Amniotic epithelial cell (primary cell): ENCODE measurements at regions not wholly inside any gene's neighbourhood (a gene's known extent, or its start where the extent isn't known, plus 50 kb on each side); places are given as distances from the start of the nearest gene placed in this dataset.
A peak's percentile ranks its signal among the peaks of the same experiment; 100 is the strongest.

Source experiments
- DNase-seq: peaks from one replicate; pipeline ENCODE4 v3.0.0-alpha.2; 2010; ENCODE audit warnings: low read depth

- DNase-seq = no peak
Observed at GRCh38 chr6:106918115-106918514, 56.4 kb downstream of the CD24 start.

- DNase-seq = no peak
Observed at GRCh38 chr6:106916891-106917290, 57.6 kb downstream of the CD24 start.

- no peak for DNase-seq
Observed at GRCh38 chr6:106913676-106914280, 60.8 kb downstream of the CD24 start.

- no peak for DNase-seq
Observed at GRCh38 chr6:106913111-106913510, 61.4 kb downstream of the CD24 start.

GRCh38 chr6:106912091-106912490 is 62.4 kb downstream of the CD24 start:
- DNase-seq = no peak

- DNase-seq = no peak
Observed at GRCh38 chr6:106910999-106911949, 63.3 kb downstream of the CD24 start.

GRCh38 chr6:106908386-106908840 is 66.1 kb downstream of the CD24 start:
- DNase-seq = no peak

GRCh38 chr6:106907754-106908153 is 66.8 kb downstream of the CD24 start:
- DNase-seq = no peak

- no peak for DNase-seq
Observed at GRCh38 chr6:106906232-106906631, 68.3 kb downstream of the CD24 start.

GRCh38 chr6:106903299-106903698 is 71.2 kb downstream of the CD24 start:
- no peak for DNase-seq

GRCh38 chr6:106901062-106901461 is 73.5 kb downstream of the CD24 start:
- no peak for DNase-seq

- DNase-seq = no peak
Observed at GRCh38 chr6:106899697-106900096, 74.8 kb downstream of the CD24 start.

GRCh38 chr6:106897580-106897979 is 76.9 kb downstream of the CD24 start:
- DNase-seq = no peak

- DNase-seq = no peak
Observed at GRCh38 chr6:106895703-106896040, 78.9 kb downstream of the CD24 start.

GRCh38 chr6:106894978-106895702 is 79.4 kb downstream of the CD24 start:
- peak; percentile 27 for DNase-seq

GRCh38 chr6:106892186-106892585 is 82.3 kb downstream of the CD24 start:
- DNase-seq = no peak

GRCh38 chr6:106890447-106890846 is 84.1 kb downstream of the CD24 start:
- DNase-seq = no peak

GRCh38 chr6:106889692-106890091 is 84.8 kb downstream of the CD24 start:
- DNase-seq = no peak

- no peak for DNase-seq
Observed at GRCh38 chr6:106886922-106887797, 87.4 kb downstream of the CD24 start.

GRCh38 chr6:106886081-106886843 is 88.3 kb downstream of the CD24 start:
- no peak for DNase-seq

- no peak for DNase-seq
Observed at GRCh38 chr6:106885679-106886078, 88.8 kb downstream of the CD24 start.
